ENCODE measurements at regions not wholly inside any gene's neighbourhood (a gene's known extent, or its start where the extent isn't known, plus 50 kb on each side); places are given as distances from the start of the nearest gene placed in this dataset.

DNA sequence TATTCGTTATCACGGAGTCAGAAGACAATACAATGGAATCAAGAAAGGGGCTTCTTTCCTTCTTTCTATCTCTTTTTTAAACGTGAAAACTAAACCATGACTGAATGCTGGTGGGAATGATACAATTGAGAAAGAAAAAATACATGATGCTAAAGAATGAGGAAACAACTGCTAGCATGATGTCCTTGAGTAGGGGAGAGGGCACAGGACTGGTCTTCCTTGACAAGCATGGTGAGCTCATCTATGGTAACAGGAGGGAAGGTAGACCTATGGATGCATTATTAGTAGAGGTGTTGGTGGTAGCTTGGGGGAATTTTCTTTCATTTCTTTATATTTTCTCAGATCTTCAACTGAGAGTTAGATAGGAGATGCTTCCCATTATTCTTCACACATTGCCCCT lies 88.9 kb upstream of the COL1A2 start:
- H3K27ac Mint-ChIP-seq (ENCODE audit: unreplicated experiment), result no peak overlapping the region

DNA sequence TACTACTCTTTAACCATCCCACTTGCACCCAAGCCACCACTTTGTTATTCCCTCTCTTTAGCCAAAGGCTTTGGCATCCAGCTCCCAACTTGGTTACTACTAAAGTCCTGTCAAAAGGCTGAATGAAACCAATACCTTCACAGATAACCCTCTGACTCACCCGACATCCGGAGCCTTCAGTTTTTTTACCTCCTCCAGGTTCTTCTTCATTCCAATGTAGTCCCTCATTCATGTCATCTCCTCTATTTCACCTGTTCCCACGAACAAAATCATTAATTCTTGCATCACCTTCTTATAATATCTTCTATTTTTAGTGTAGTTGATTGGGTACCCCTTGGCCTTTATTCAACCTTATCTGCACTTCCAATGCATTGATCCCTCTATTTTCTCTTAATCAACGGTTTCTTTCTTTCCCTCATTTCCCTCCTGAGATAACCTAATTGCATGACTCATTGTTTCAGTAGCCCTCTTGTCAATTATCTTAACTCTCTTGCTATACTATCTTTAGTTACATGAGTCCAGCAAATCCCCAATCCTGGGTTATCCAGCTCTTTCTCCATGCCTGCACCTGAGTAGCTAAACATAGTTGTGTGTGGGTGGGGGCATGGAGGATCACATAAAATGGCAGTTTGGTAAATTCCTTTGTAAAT lies 87.2 kb upstream of the COL1A2 start:
- H3K4me2 ChIP-seq (ENCODE audit: low read length), result no peak overlapping the region
- H2AFZ ChIP-seq (ENCODE audit: low read depth, low read length), result no peak overlapping the region
- no peak overlapping the region for H3K4me3 Mint-ChIP-seq (ENCODE audit: unreplicated experiment)
- no peaks in the 10 kb centered on the region for H3K9me3 ChIP-seq (ENCODE audit: insufficient read depth, low read depth, low read length)
- H3K27me3 Mint-ChIP-seq (ENCODE audit: low read depth, unreplicated experiment), result no peaks in the 10 kb centered on the region
- H3K9me3 Mint-ChIP-seq (ENCODE audit: unreplicated experiment), result peaks cover 9% of the 10 kb centered on the region
- peaks cover 15% of the 10 kb centered on the region for H3K4me1 ChIP-seq (ENCODE audit: insufficient read depth, low read length)
- H4K20me1 ChIP-seq (ENCODE audit: insufficient read depth, low read length), result no peaks in the 10 kb centered on the region
- FAIRE-seq, result no peak
- peaks cover 31% of the 10 kb centered on the region for H3K4me1 Mint-ChIP-seq (ENCODE audit: low read depth, unreplicated experiment)
- no peaks in the 10 kb centered on the region for H3K36me3 ChIP-seq (ENCODE audit: insufficient read depth, low read length)
- H3K27me3 ChIP-seq (ENCODE audit: insufficient read depth, low read length), result no peaks in the 10 kb centered on the region
- H3K79me2 ChIP-seq (ENCODE audit: insufficient read depth, low read length), result no peaks in the 10 kb centered on the region
- H3K4me3 ChIP-seq (ENCODE audit: insufficient read depth, low read depth, low read length), result no peak overlapping the region
- H3K36me3 Mint-ChIP-seq (ENCODE audit: low read depth, unreplicated experiment), result peaks cover 8% of the 10 kb centered on the region
- TF ChIP-seq, protein P1, sequence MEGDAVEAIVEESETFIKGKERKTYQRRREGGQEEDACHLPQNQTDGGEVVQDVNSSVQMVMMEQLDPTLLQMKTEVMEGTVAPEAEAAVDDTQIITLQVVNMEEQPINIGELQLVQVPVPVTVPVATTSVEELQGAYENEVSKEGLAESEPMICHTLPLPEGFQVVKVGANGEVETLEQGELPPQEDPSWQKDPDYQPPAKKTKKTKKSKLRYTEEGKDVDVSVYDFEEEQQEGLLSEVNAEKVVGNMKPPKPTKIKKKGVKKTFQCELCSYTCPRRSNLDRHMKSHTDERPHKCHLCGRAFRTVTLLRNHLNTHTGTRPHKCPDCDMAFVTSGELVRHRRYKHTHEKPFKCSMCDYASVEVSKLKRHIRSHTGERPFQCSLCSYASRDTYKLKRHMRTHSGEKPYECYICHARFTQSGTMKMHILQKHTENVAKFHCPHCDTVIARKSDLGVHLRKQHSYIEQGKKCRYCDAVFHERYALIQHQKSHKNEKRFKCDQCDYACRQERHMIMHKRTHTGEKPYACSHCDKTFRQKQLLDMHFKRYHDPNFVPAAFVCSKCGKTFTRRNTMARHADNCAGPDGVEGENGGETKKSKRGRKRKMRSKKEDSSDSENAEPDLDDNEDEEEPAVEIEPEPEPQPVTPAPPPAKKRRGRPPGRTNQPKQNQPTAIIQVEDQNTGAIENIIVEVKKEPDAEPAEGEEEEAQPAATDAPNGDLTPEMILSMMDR (IDR thresholded peaks at IDR 0.05; ENCODE audit: insufficient read depth, low read depth, low read length), result no peak
- TF ChIP-seq EZH2 (IDR thresholded peaks at IDR 0.05; ENCODE audit: insufficient read depth, low read length), result no peak
- no peak overlapping the region for H3K9ac ChIP-seq (ENCODE audit: low read length)
- no peak overlapping the region for H3K27ac ChIP-seq (ENCODE audit: low read depth, low read length)
- no peak for DNase-seq (ENCODE audit: low read depth)
- no peak overlapping the region for H3K27ac Mint-ChIP-seq (ENCODE audit: unreplicated experiment)

More for the DNA sequence above, 88.9 kb upstream of the COL1A2 start:
- Histone ChIP-seq H3K4me2 (ENCODE audit: low read length) (no peak overlapping the region), H3K9ac (ENCODE audit: low read length) (no peak overlapping the region), H4K20me1 (ENCODE audit: insufficient read depth, low read length) (no peaks in the 10 kb centered on the region), H3K4me1 (ENCODE audit: insufficient read depth, low read length) (peaks cover 30% of the 10 kb centered on the region), H3K27me3 (ENCODE audit: insufficient read depth, low read length) (no peaks in the 10 kb centered on the region), H3K9me3 (ENCODE audit: insufficient read depth, low read depth, low read length) (no peaks in the 10 kb centered on the region), H3K79me2 (ENCODE audit: insufficient read depth, low read length) (no peaks in the 10 kb centered on the region), H3K36me3 (ENCODE audit: insufficient read depth, low read length) (no peaks in the 10 kb centered on the region), H3K27ac (ENCODE audit: low read depth, low read length) (no peak overlapping the region), H2AFZ (ENCODE audit: low read depth, low read length) (no peak overlapping the region), H3K4me3 (ENCODE audit: insufficient read depth, low read depth, low read length) (no peak overlapping the region)
- DNase-seq (ENCODE audit: low read depth) (no peak), FAIRE-seq (no peak)
- no peak for TF ChIP-seq EZH2 (IDR thresholded peaks at IDR 0.05; ENCODE audit: insufficient read depth, low read length)
- TF ChIP-seq, protein P1 (IDR thresholded peaks at IDR 0.05; ENCODE audit: insufficient read depth, low read depth, low read length), result no peak
- peaks cover 46% of the 10 kb centered on the region for H3K4me1 Mint-ChIP-seq (ENCODE audit: low read depth, unreplicated experiment)
- H3K27me3 Mint-ChIP-seq (ENCODE audit: low read depth, unreplicated experiment), result no peaks in the 10 kb centered on the region
- H3K36me3 Mint-ChIP-seq (ENCODE audit: low read depth, unreplicated experiment), result peaks cover 8% of the 10 kb centered on the region
- no peak overlapping the region for H3K4me3 Mint-ChIP-seq (ENCODE audit: unreplicated experiment)
- H3K9me3 Mint-ChIP-seq (ENCODE audit: unreplicated experiment), result peaks cover 8% of the 10 kb centered on the region

DNA sequence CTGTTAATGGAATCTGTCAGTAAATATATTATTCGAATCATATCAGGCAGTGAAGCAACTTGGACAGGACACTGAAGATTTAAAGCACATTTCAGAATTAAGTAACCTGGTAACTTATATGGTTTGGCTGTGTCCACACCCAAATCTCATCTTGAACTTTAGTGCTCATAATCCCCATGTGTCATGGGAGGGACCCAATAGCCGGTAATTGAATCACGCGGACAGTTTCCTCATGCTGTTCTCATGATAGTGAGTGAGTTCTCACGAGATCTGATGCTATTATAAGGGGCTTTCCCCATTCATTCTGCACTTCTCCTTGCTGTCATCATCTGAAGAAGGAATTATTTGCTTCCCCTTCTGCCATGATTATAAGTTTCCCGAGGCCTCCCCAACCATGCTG lies 83.2 kb upstream of the COL1A2 start:
- Histone ChIP-seq H3K79me2 (ENCODE audit: insufficient read depth, low read length) (no peaks in the 10 kb centered on the region), H4K20me1 (ENCODE audit: insufficient read depth, low read length) (no peaks in the 10 kb centered on the region), H3K9me3 (ENCODE audit: insufficient read depth, low read depth, low read length) (no peaks in the 10 kb centered on the region), H3K36me3 (ENCODE audit: insufficient read depth, low read length) (no peaks in the 10 kb centered on the region), H3K27ac (ENCODE audit: low read depth, low read length) (no peak overlapping the region), H3K4me1 (ENCODE audit: insufficient read depth, low read length) (peaks cover 24% of the 10 kb centered on the region), H3K4me2 (ENCODE audit: low read length) (no peak overlapping the region), H2AFZ (ENCODE audit: low read depth, low read length) (no peak overlapping the region), H3K4me3 (ENCODE audit: insufficient read depth, low read depth, low read length) (no peak overlapping the region), H3K9ac (ENCODE audit: low read length) (no peak overlapping the region), H3K27me3 (ENCODE audit: insufficient read depth, low read length) (no peaks in the 10 kb centered on the region)
- Mint-ChIP-seq H3K4me1 (ENCODE audit: low read depth, unreplicated experiment) (peaks cover 21% of the 10 kb centered on the region), H3K36me3 (ENCODE audit: low read depth, unreplicated experiment) (peaks cover 3% of the 10 kb centered on the region), H3K4me3 (ENCODE audit: unreplicated experiment) (no peak overlapping the region), H3K9me3 (ENCODE audit: unreplicated experiment) (peaks cover 4% of the 10 kb centered on the region), H3K27me3 (ENCODE audit: low read depth, unreplicated experiment) (no peaks in the 10 kb centered on the region), H3K27ac (ENCODE audit: unreplicated experiment) (no peak overlapping the region)
- no peak for DNase-seq (ENCODE audit: low read depth)
- TF ChIP-seq, protein P1 (IDR thresholded peaks at IDR 0.05; ENCODE audit: insufficient read depth, low read depth, low read length), result no peak
- no peak for TF ChIP-seq EZH2 (IDR thresholded peaks at IDR 0.05; ENCODE audit: insufficient read depth, low read length)
- FAIRE-seq, result no peak

Data from astrocyte (in vitro differentiated cells and primary cell).